VCaP (cell line): ENCODE measurements at regions not wholly inside any gene's neighbourhood (a gene's known extent, or its start where the extent isn't known, plus 50 kb on each side); places are given as distances from the start of the nearest gene placed in this dataset.
"Not testable (repeated sequence)": the region's sequence is repeated elsewhere in the genome, so short reads cannot be mapped to it uniquely, and the experiment has no call there.

Experiments
- H3K27ac ChIP-seq: fragments of 450-650 bp; 2 replicates; pipeline ENCODE4 v1.5.1; 2017
- TF ChIP-seq, protein P1 (sequence below): fragments of 450-650 bp; conservative IDR thresholded peaks from 2 replicates; pipeline ENCODE4 v1.5.1; 2017; ENCODE audit warnings: mild to moderate bottlenecking, moderate library complexity

GRCh38 chr6:155629652-155630051 is 174.0 kb upstream of the NOX3 start:
- no peak overlapping the region for H3K27ac ChIP-seq
- TF ChIP-seq, protein P1, sequence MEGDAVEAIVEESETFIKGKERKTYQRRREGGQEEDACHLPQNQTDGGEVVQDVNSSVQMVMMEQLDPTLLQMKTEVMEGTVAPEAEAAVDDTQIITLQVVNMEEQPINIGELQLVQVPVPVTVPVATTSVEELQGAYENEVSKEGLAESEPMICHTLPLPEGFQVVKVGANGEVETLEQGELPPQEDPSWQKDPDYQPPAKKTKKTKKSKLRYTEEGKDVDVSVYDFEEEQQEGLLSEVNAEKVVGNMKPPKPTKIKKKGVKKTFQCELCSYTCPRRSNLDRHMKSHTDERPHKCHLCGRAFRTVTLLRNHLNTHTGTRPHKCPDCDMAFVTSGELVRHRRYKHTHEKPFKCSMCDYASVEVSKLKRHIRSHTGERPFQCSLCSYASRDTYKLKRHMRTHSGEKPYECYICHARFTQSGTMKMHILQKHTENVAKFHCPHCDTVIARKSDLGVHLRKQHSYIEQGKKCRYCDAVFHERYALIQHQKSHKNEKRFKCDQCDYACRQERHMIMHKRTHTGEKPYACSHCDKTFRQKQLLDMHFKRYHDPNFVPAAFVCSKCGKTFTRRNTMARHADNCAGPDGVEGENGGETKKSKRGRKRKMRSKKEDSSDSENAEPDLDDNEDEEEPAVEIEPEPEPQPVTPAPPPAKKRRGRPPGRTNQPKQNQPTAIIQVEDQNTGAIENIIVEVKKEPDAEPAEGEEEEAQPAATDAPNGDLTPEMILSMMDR: no peak

GRCh38 chr6:155628306-155628705 is 172.7 kb upstream of the NOX3 start:
- TF ChIP-seq, protein P1: no peak
- no peak overlapping the region for H3K27ac ChIP-seq

- not testable (repeated sequence) for H3K27ac ChIP-seq
These were observed 172.1 kb upstream of the NOX3 start for GRCh38 chr6:155627722-155628212.

GRCh38 chr6:155623450-155624178 is 168.0 kb upstream of the NOX3 start:
- TF ChIP-seq, protein P1: no peak
- H3K27ac ChIP-seq: no peak overlapping the region

- TF ChIP-seq, protein P1: no peak
- no peak overlapping the region for H3K27ac ChIP-seq
These were observed 159.0 kb upstream of the NOX3 start for GRCh38 chr6:155614606-155615005.

DNA sequence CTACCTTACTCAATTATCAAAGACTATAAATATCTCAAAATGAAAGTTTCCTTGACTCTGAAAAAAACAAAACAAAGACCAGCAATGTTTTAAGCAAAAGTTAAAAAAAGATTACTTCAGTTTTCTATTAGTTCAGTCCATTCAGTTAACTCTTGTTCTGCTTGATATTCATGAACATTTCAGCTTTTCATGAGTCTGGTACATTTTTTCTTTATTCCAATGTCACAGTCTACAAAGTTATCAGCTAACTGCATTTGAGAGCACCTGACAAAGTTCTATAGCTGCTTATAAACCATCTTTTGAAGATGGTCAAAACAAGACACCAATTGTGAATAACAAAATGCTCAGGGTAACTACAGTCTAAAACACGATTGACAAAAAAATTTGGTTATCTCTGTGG is 156.1 kb upstream of the NOX3 start:
- no peak overlapping the region for H3K27ac ChIP-seq
- TF ChIP-seq, protein P1: no peak

DNA sequence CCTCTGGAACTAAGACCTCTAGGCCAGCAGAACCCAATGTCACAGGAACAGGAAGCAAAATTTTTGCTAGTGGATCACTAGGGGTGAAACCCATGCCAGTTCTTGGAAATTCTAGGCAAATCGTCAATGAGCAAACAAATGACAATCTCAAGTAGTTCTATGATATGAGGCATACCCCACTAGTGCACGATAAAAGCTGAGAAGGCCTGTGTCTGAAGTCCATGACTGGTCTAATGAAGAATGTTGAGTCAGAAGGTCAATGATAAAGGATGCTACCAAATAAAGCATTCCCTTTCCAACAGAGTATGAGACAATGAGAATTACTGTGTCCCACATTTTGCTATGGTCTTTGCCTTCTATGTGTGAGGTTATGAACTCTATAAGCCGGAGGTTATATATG is 149.4 kb upstream of the NOX3 start:
- H3K27ac ChIP-seq: no peak overlapping the region
- TF ChIP-seq, protein P1: no peak

GRCh38 chr6:155599561-155599960 is 143.9 kb upstream of the NOX3 start:
- no peak overlapping the region for H3K27ac ChIP-seq
- TF ChIP-seq, protein P1: no peak
